MM.1S (cell line): ENCODE measurements at regions not wholly inside any gene's neighbourhood (a gene's known extent, or its start where the extent isn't known, plus 50 kb on each side); places are given as distances from the start of the nearest gene placed in this dataset.

ENCODE experiments used
- EZH2 ChIP-seq: fragments of 300-600 bp; sonication (generic); optimal IDR thresholded peaks from 2 replicates; pipeline ENCODE3; 2017; ENCODE audit warnings: low read depth, mild to moderate bottlenecking, antibody characterized with exemption, low read length, mixed read lengths
- TF ChIP-seq, protein P1 (sequence below): fragments of 300-600 bp; sonication (generic); IDR thresholded peaks from 2 replicates; pipeline ENCODE4 v1.5.1; 2016; ENCODE audit warnings: antibody characterized with exemption, low read length, mixed read lengths

DNA sequence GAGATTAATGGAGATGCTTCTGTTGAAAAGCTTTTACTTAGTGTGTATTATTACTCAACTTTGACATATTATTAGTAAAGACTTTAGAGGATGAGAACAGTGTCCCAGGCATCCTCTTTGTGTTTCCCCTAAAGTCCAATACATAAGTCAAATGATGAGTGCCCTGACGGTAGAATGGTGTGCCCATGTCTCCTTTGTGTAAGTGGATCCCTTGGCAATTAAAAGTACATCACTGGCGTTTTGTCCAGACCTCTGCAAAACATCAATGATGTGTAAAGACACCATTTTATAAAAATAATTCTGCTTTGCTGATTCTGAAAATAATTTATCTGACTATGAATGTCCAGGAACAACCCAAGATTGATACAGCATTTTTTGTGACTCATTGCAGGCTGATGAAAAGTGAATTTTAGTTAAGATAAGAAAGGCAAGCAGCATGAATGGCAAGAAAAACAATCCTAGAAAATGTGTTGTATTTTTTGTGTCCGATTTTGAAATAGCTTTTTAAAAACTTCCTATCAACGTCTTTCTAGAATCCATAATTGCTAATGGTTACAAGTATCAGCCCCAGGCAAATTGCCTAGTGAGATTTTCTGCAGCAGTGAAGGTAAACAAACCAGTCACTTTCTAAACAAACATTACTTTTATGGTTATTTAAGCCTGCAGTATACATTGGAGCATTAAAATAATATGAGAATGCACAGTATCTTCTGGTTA lies 251.5 kb downstream of the PTPRC start:
- TF ChIP-seq EZH2: no peak
- TF ChIP-seq, protein P1, sequence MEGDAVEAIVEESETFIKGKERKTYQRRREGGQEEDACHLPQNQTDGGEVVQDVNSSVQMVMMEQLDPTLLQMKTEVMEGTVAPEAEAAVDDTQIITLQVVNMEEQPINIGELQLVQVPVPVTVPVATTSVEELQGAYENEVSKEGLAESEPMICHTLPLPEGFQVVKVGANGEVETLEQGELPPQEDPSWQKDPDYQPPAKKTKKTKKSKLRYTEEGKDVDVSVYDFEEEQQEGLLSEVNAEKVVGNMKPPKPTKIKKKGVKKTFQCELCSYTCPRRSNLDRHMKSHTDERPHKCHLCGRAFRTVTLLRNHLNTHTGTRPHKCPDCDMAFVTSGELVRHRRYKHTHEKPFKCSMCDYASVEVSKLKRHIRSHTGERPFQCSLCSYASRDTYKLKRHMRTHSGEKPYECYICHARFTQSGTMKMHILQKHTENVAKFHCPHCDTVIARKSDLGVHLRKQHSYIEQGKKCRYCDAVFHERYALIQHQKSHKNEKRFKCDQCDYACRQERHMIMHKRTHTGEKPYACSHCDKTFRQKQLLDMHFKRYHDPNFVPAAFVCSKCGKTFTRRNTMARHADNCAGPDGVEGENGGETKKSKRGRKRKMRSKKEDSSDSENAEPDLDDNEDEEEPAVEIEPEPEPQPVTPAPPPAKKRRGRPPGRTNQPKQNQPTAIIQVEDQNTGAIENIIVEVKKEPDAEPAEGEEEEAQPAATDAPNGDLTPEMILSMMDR: no peak
